Testis (tissue), 2 donors: ENCODE measurements at regions not wholly inside any gene's neighbourhood (a gene's known extent, or its start where the extent isn't known, plus 50 kb on each side); places are given as distances from the start of the nearest gene placed in this dataset.

Experiments
- DNase-seq: peaks from one replicate; pipeline ENCODE4 v3.0.0-alpha.2; 2019
- H3K27ac ChIP-seq, 2 donors: fragments of 200-600 bp; sonication (generic); one replicate each; pipeline ENCODE4 v1.5.1; 2019
- H3K27me3 ChIP-seq: fragments of 200-600 bp; sonication (generic); one replicate; pipeline ENCODE4 v1.5.1; 2019
- H3K36me3 ChIP-seq: fragments of 200-600 bp; sonication (generic); one replicate; pipeline ENCODE4 v1.5.1; 2017; ENCODE audit warnings: low read depth; ENCODE audit errors: missing control alignments
- H3K4me1 ChIP-seq: fragments of 200-600 bp; sonication (generic); one replicate; pipeline ENCODE4 v1.5.1; 2019
- H3K4me3 ChIP-seq, 2 donors: fragments of 200-600 bp; sonication (generic); one replicate each; pipeline ENCODE4 v1.5.1; 2017 to 2019
- H3K9me3 ChIP-seq: fragments of 200-600 bp; sonication (generic); one replicate; pipeline ENCODE4 v1.5.1; 2017
- CTCF ChIP-seq, 3 experiments: fragments of 450-650 bp in 2 of 3; fragments of 200-600 bp in 1 of 3; sonication (generic) in 1 of 3; IDR thresholded peaks; one replicate each; pipeline ENCODE4 v1.5.1; 2016 to 2019; ENCODE audit warnings: antibody characterized with exemption in 3 of 3, mild to moderate bottlenecking in 2 of 3, moderate library complexity in 1 of 3
- POLR2A ChIP-seq: fragments of 450-650 bp; IDR thresholded peaks from one replicate; pipeline ENCODE4 v1.6.1; 2017; ENCODE audit warnings: antibody characterized with exemption, mild to moderate bottlenecking, moderate library complexity
- WGBS, 2 donors: methylation state at CpG; one replicate each; pipeline ENCODE4 v1.1.5; 2018; 5-methylcytosine and 5-hydroxymethylcytosine counted together
- intact Hi-C: fragments of 100-400 bp; cut with DNase I; formaldehyde crosslinking; loops from one replicate; pipeline ENCODE4 v1.15.1; 2023; ENCODE audit warnings: low total_unique reads

DNA sequence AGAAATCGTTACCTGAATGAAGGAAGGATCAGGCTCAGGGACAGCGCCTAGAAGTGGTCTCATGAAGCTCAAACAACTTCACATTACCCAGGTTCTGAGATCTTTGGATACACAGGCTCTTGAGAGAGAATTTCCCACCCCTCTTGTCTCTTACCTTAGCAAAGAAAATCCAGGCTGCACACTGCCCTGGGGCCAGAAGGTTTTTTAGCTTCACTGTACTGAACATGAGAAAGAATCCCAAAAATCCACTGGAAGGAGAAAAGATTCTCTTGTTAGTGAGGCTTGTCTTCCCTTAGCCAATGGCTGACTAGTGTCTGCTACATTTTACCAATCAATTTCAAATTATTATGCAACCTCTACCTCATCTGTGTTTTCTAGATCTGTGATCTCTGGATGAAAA lies 101.0 kb upstream of the RIOK3 start:
- Histone ChIP-seq H3K4me3 (no peak overlapping the region), H3K36me3 (no peaks in the 10 kb centered on the region), H3K27me3 (no peaks in the 10 kb centered on the region), H3K27ac (no peak overlapping the region), H3K9me3 (no peaks in the 10 kb centered on the region), H3K4me1 (peaks cover 5% of the 10 kb centered on the region)
- 85 to 93% methylated on average over 2 of the region's 2 CpGs for WGBS, 2 donors
- intact Hi-C loops: loop anchor here (10.0 kb wide), 1 partner anchor 217 kb away; the partner anchor contains the start of gene CABLES1
- TF ChIP-seq CTCF (IDR thresholded peaks at IDR 0.05) (no peak), POLR2A (no peak)
- no peak for DNase-seq

- intact Hi-C loops: loop anchor here (10.0 kb wide), 1 partner anchor 219 kb away; the partner anchor contains the start of gene CABLES1
- 61 to 62% methylated on average over 3 of the region's 3 CpGs for WGBS, 2 donors
These were observed 99.6 kb upstream of the RIOK3 start for GRCh38 chr18:23353459-23353858.

GRCh38 chr18:23354625-23355024 lies 98.5 kb upstream of the RIOK3 start:
- no peak overlapping the region for H3K4me3 ChIP-seq
- no peak overlapping the region for H3K27ac ChIP-seq
- peaks cover 13% of the 10 kb centered on the region for H3K4me1 ChIP-seq
- H3K27me3 ChIP-seq: no peaks in the 10 kb centered on the region
- intact Hi-C loops: loop anchor here (10.0 kb wide), 1 partner anchor 220 kb away; the partner anchor contains the start of gene CABLES1
- WGBS, 2 donors: 91 to 93% methylated on average over 4 of the region's 4 CpGs
- no peaks in the 10 kb centered on the region for H3K36me3 ChIP-seq
- TF ChIP-seq CTCF (IDR thresholded peaks at IDR 0.05) (no peak), POLR2A (no peak)
- no peaks in the 10 kb centered on the region for H3K9me3 ChIP-seq
- no peak for DNase-seq

More at GRCh38 chr18:23353459-23353858, 99.6 kb upstream of the RIOK3 start:
- H3K4me1 ChIP-seq: peaks cover 7% of the 10 kb centered on the region
- H3K4me3 ChIP-seq: no peak overlapping the region
- no peak for DNase-seq
- H3K27ac ChIP-seq: no peak overlapping the region
- TF ChIP-seq CTCF (IDR thresholded peaks at IDR 0.05) (no peak), POLR2A (no peak)
- H3K9me3 ChIP-seq: no peaks in the 10 kb centered on the region
- no peaks in the 10 kb centered on the region for H3K36me3 ChIP-seq
- H3K27me3 ChIP-seq: no peaks in the 10 kb centered on the region

GRCh38 chr18:23355206-23355605 lies 97.9 kb upstream of the RIOK3 start:
- TF ChIP-seq POLR2A: no peak
- no peak for TF ChIP-seq CTCF (IDR thresholded peaks at IDR 0.05)
- Histone ChIP-seq H3K27me3 (no peaks in the 10 kb centered on the region), H3K27ac (no peak overlapping the region), H3K9me3 (no peaks in the 10 kb centered on the region), H3K4me3 (no peak overlapping the region), H3K36me3 (no peaks in the 10 kb centered on the region), H3K4me1 (peaks cover 13% of the 10 kb centered on the region)
- 89 to 93% methylated on average over 6 of the region's 6 CpGs for WGBS, 2 donors
- DNase-seq: no peak
- intact Hi-C loops: loop anchor here (10.0 kb wide), 1 partner anchor 220 kb away; the partner anchor contains the start of gene CABLES1

GRCh38 chr18:23356424-23356823 lies 96.7 kb upstream of the RIOK3 start:
- no peak for DNase-seq
- no peaks in the 10 kb centered on the region for H3K27me3 ChIP-seq
- no peak overlapping the region for H3K4me3 ChIP-seq
- no peak overlapping the region for H3K27ac ChIP-seq
- intact Hi-C loops: loop anchor here (10.0 kb wide), 1 partner anchor 222 kb away; the partner anchor contains the start of gene CABLES1
- peaks cover 13% of the 10 kb centered on the region for H3K4me1 ChIP-seq
- TF ChIP-seq CTCF (IDR thresholded peaks at IDR 0.05) (no peak), POLR2A (no peak)
- no peaks in the 10 kb centered on the region for H3K9me3 ChIP-seq
- WGBS, 2 donors: 90 to 91% methylated on average over 4 of the region's 4 CpGs
- H3K36me3 ChIP-seq: no peaks in the 10 kb centered on the region
